ENCODE measurements at regions not wholly inside any gene's neighbourhood (a gene's known extent, or its start where the extent isn't known, plus 50 kb on each side); places are given as distances from the start of the nearest gene placed in this dataset.

- no peaks in the 10 kb centered on the region for H3K36me3 ChIP-seq (ENCODE audit: control insufficient read depth in 1 of 2, insufficient read depth in 2 of 2, low read depth in 1 of 2, low read length in 2 of 2)
- no peak overlapping the region for H3K18ac ChIP-seq (ENCODE audit: low read depth in 1 of 2, low read length in 2 of 2)
- no peaks in the 10 kb centered on the region for H3K4me1 ChIP-seq (ENCODE audit: control insufficient read depth, insufficient read depth, low read depth, low read length)
- H3K4me2 ChIP-seq (ENCODE audit: low read length, poor library complexity, severe bottlenecking), result peak overlapping the region; percentile 18
- no peak overlapping the region for H2BK120ac ChIP-seq (ENCODE audit: low read depth, low read length)
- no peak overlapping the region for H3K23ac ChIP-seq (ENCODE audit: low read length in 2 of 2)
- H2AFZ ChIP-seq (ENCODE audit: low read depth, low read length), result no peak overlapping the region
- no peak overlapping the region for H2BK12ac ChIP-seq (ENCODE audit: low read length in 2 of 2)
- H3K27me3 ChIP-seq (ENCODE audit: control insufficient read depth in 1 of 2, insufficient read depth in 1 of 2, low read length in 2 of 2), result no peaks in the 10 kb centered on the region
- no peak overlapping the region for H3K4me3 ChIP-seq (ENCODE audit: insufficient read depth in 1 of 2, low read depth in 1 of 2, low read length in 2 of 2)
- no peak overlapping the region for H2BK5ac ChIP-seq (ENCODE audit: low read depth, low read length, poor library complexity, severe bottlenecking)
- no peak overlapping the region for H4K8ac ChIP-seq (ENCODE audit: low read length)
- H2BK15ac ChIP-seq (ENCODE audit: low read depth, poor library complexity, severe bottlenecking), result no peak overlapping the region
- no peak overlapping the region for H3K14ac ChIP-seq (ENCODE audit: low read length in 2 of 2)
- no peak overlapping the region for H3K4ac ChIP-seq (ENCODE audit: low read depth in 1 of 2, low read length in 2 of 2)
- H2AK5ac ChIP-seq (ENCODE audit: low read length, severe bottlenecking), result no peak overlapping the region
- no peaks in the 10 kb centered on the region for H3K79me1 ChIP-seq (replicated peaks; ENCODE audit: low read length, poor library complexity, severe bottlenecking)
- DNase-seq, result no peak
- no peaks in the 10 kb centered on the region for H3K9me3 ChIP-seq (ENCODE audit: control insufficient read depth, low read length)
- WGBS, result 94% methylated on average over 2 of the region's 3 CpGs
- H4K91ac ChIP-seq (ENCODE audit: low read length), result no peak overlapping the region
- peak overlapping the region; percentile 76 for H3K27ac ChIP-seq (ENCODE audit: low read length, poor library complexity, severe bottlenecking)
- H3K9ac ChIP-seq (ENCODE audit: low read length), result no peak overlapping the region
These were observed 2045.9 kb upstream of the CELF4 start for GRCh38 chr18:39611381-39612100.

- H2BK12ac ChIP-seq (ENCODE audit: low read length in 2 of 2), result no peak overlapping the region
- H3K4ac ChIP-seq (ENCODE audit: low read depth in 1 of 2, low read length in 2 of 2), result no peak overlapping the region
- no peaks in the 10 kb centered on the region for H3K36me3 ChIP-seq (ENCODE audit: control insufficient read depth in 1 of 2, insufficient read depth in 2 of 2, low read depth in 1 of 2, low read length in 2 of 2)
- no peak overlapping the region for H2AFZ ChIP-seq (ENCODE audit: low read depth, low read length)
- H3K9ac ChIP-seq (ENCODE audit: low read length), result no peak overlapping the region
- no peak overlapping the region for H2BK5ac ChIP-seq (ENCODE audit: low read depth, low read length, poor library complexity, severe bottlenecking)
- no peak overlapping the region for H2AK5ac ChIP-seq (ENCODE audit: low read length, severe bottlenecking)
- WGBS, result 61% methylated on average over 2 of the region's 5 CpGs
- no peak overlapping the region for H3K4me2 ChIP-seq (ENCODE audit: low read length, poor library complexity, severe bottlenecking)
- H4K8ac ChIP-seq (ENCODE audit: low read length), result no peak overlapping the region
- H4K91ac ChIP-seq (ENCODE audit: low read length), result no peak overlapping the region
- H3K4me3 ChIP-seq (ENCODE audit: insufficient read depth in 1 of 2, low read depth in 1 of 2, low read length in 2 of 2), result no peak overlapping the region
- H3K14ac ChIP-seq (ENCODE audit: low read length in 2 of 2), result no peak overlapping the region
- H2BK15ac ChIP-seq (ENCODE audit: low read depth, poor library complexity, severe bottlenecking), result no peak overlapping the region
- H3K27ac ChIP-seq (ENCODE audit: low read length, poor library complexity, severe bottlenecking), result no peak overlapping the region
- H3K4me1 ChIP-seq (ENCODE audit: control insufficient read depth, insufficient read depth, low read depth, low read length), result no peaks in the 10 kb centered on the region
- H3K18ac ChIP-seq (ENCODE audit: low read depth in 1 of 2, low read length in 2 of 2), result no peak overlapping the region
- no peaks in the 10 kb centered on the region for H3K79me1 ChIP-seq (replicated peaks; ENCODE audit: low read length, poor library complexity, severe bottlenecking)
- no peak overlapping the region for H2BK120ac ChIP-seq (ENCODE audit: low read depth, low read length)
- no peaks in the 10 kb centered on the region for H3K27me3 ChIP-seq (ENCODE audit: control insufficient read depth in 1 of 2, insufficient read depth in 1 of 2, low read length in 2 of 2)
- H3K9me3 ChIP-seq (ENCODE audit: control insufficient read depth, low read length), result no peaks in the 10 kb centered on the region
- DNase-seq, result no peak
- H3K23ac ChIP-seq (ENCODE audit: low read length in 2 of 2), result no peak overlapping the region
These were observed 2041.4 kb upstream of the CELF4 start for GRCh38 chr18:39607034-39607433.

- no peak overlapping the region for H3K4ac ChIP-seq (ENCODE audit: low read depth in 1 of 2, low read length in 2 of 2)
- no peaks in the 10 kb centered on the region for H3K79me1 ChIP-seq (replicated peaks; ENCODE audit: low read length, poor library complexity, severe bottlenecking)
- H3K4me2 ChIP-seq (ENCODE audit: low read length, poor library complexity, severe bottlenecking), result no peak overlapping the region
- H3K27ac ChIP-seq (ENCODE audit: low read length, poor library complexity, severe bottlenecking), result no peak overlapping the region
- H3K9me3 ChIP-seq (ENCODE audit: control insufficient read depth, low read length), result no peaks in the 10 kb centered on the region
- no peak overlapping the region for H2BK15ac ChIP-seq (ENCODE audit: low read depth, poor library complexity, severe bottlenecking)
- H2BK5ac ChIP-seq (ENCODE audit: low read depth, low read length, poor library complexity, severe bottlenecking), result no peak overlapping the region
- no peak overlapping the region for H2BK12ac ChIP-seq (ENCODE audit: low read length in 2 of 2)
- no peaks in the 10 kb centered on the region for H3K4me1 ChIP-seq (ENCODE audit: control insufficient read depth, insufficient read depth, low read depth, low read length)
- no peak overlapping the region for H2AFZ ChIP-seq (ENCODE audit: low read depth, low read length)
- no peaks in the 10 kb centered on the region for H3K36me3 ChIP-seq (ENCODE audit: control insufficient read depth in 1 of 2, insufficient read depth in 2 of 2, low read depth in 1 of 2, low read length in 2 of 2)
- no peak overlapping the region for H4K8ac ChIP-seq (ENCODE audit: low read length)
- H4K91ac ChIP-seq (ENCODE audit: low read length), result no peak overlapping the region
- H3K23ac ChIP-seq (ENCODE audit: low read length in 2 of 2), result no peak overlapping the region
- H3K4me3 ChIP-seq (ENCODE audit: insufficient read depth in 1 of 2, low read depth in 1 of 2, low read length in 2 of 2), result no peak overlapping the region
- H2AK5ac ChIP-seq (ENCODE audit: low read length, severe bottlenecking), result no peak overlapping the region
- DNase-seq, result peak; percentile 50
- 65% methylated on average over 5 of the region's 5 CpGs for WGBS
- no peak overlapping the region for H2BK120ac ChIP-seq (ENCODE audit: low read depth, low read length)
- H3K18ac ChIP-seq (ENCODE audit: low read depth in 1 of 2, low read length in 2 of 2), result no peak overlapping the region
- H3K27me3 ChIP-seq (ENCODE audit: control insufficient read depth in 1 of 2, insufficient read depth in 1 of 2, low read length in 2 of 2), result no peaks in the 10 kb centered on the region
- H3K14ac ChIP-seq (ENCODE audit: low read length in 2 of 2), result no peak overlapping the region
- H3K9ac ChIP-seq (ENCODE audit: low read length), result no peak overlapping the region
These were observed 2039.2 kb upstream of the CELF4 start for GRCh38 chr18:39604836-39605235.

- Histone ChIP-seq H3K36me3 (ENCODE audit: control insufficient read depth in 1 of 2, insufficient read depth in 2 of 2, low read depth in 1 of 2, low read length in 2 of 2) (no peaks in the 10 kb centered on the region), H2BK15ac (ENCODE audit: low read depth, poor library complexity, severe bottlenecking) (no peak overlapping the region)
- 98% methylated on average over 4 of the region's 4 CpGs for WGBS
These were observed 2036.5 kb upstream of the CELF4 start for GRCh38 chr18:39602131-39602530.

More at GRCh38 chr18:39602131-39602530, 2036.5 kb upstream of the CELF4 start:
- H3K18ac ChIP-seq (ENCODE audit: low read depth in 1 of 2, low read length in 2 of 2), result peak overlapping the region in 1 of 2 experiments; percentile 21
- no peak overlapping the region for H2AFZ ChIP-seq (ENCODE audit: low read depth, low read length)
- no peak overlapping the region for H3K4me3 ChIP-seq (ENCODE audit: insufficient read depth in 1 of 2, low read depth in 1 of 2, low read length in 2 of 2)
- H3K9ac ChIP-seq (ENCODE audit: low read length), result no peak overlapping the region
- no peak overlapping the region for H4K91ac ChIP-seq (ENCODE audit: low read length)
- H2AK5ac ChIP-seq (ENCODE audit: low read length, severe bottlenecking), result no peak overlapping the region
- H3K27me3 ChIP-seq (ENCODE audit: control insufficient read depth in 1 of 2, insufficient read depth in 1 of 2, low read length in 2 of 2), result no peaks in the 10 kb centered on the region
- H3K4me2 ChIP-seq (ENCODE audit: low read length, poor library complexity, severe bottlenecking), result no peak overlapping the region
- no peak overlapping the region for H2BK5ac ChIP-seq (ENCODE audit: low read depth, low read length, poor library complexity, severe bottlenecking)
- H2BK12ac ChIP-seq (ENCODE audit: low read length in 2 of 2), result no peak overlapping the region
- no peak overlapping the region for H3K14ac ChIP-seq (ENCODE audit: low read length in 2 of 2)
- H3K79me1 ChIP-seq (replicated peaks; ENCODE audit: low read length, poor library complexity, severe bottlenecking), result no peaks in the 10 kb centered on the region
- DNase-seq, result no peak
- H4K8ac ChIP-seq (ENCODE audit: low read length), result no peak overlapping the region
- no peaks in the 10 kb centered on the region for H3K9me3 ChIP-seq (ENCODE audit: control insufficient read depth, low read length)
- H3K4ac ChIP-seq (ENCODE audit: low read depth in 1 of 2, low read length in 2 of 2), result no peak overlapping the region
- H3K27ac ChIP-seq (ENCODE audit: low read length, poor library complexity, severe bottlenecking), result no peak overlapping the region
- no peak overlapping the region for H2BK120ac ChIP-seq (ENCODE audit: low read depth, low read length)
- H3K23ac ChIP-seq (ENCODE audit: low read length in 2 of 2), result no peak overlapping the region
- no peaks in the 10 kb centered on the region for H3K4me1 ChIP-seq (ENCODE audit: control insufficient read depth, insufficient read depth, low read depth, low read length)
